ENCODE measurements at regions not wholly inside any gene's neighbourhood (a gene's known extent, or its start where the extent isn't known, plus 50 kb on each side); places are given as distances from the start of the nearest gene placed in this dataset.

GRCh38 chr7:136308230-136308629 is 331.1 kb upstream of the MTPN start:
- DNase-seq (no peak), ATAC-seq (no peak)
- intact Hi-C loops (cut with DNase I, micrococcal nuclease) = no loop called here
- Histone ChIP-seq H3K4me3 (no peak overlapping the region), H3K9me3 (peaks cover 5% of the 10 kb centered on the region), H3K4me1 (ENCODE audit: low read depth) (no peaks in the 10 kb centered on the region), H3K36me3 (ENCODE audit: low read depth) (no peaks in the 10 kb centered on the region)
- no peak for TF ChIP-seq CTCF (IDR thresholded peaks at IDR 0.05)

- H3K36me3 ChIP-seq (ENCODE audit: low read depth) = no peaks in the 10 kb centered on the region
- intact Hi-C loops (cut with DNase I, micrococcal nuclease) = no loop called here
- ATAC-seq = no peak
- H3K9me3 ChIP-seq = peaks cover 1% of the 10 kb centered on the region
- DNase-seq = no peak
- no peaks in the 10 kb centered on the region for H3K4me1 ChIP-seq (ENCODE audit: low read depth)
- no peak overlapping the region for H3K4me3 ChIP-seq
- no peak for TF ChIP-seq CTCF (IDR thresholded peaks at IDR 0.05)
Observed at GRCh38 chr7:136303162-136303561, 326.0 kb upstream of the MTPN start.

- no peak overlapping the region for H3K4me3 ChIP-seq
- DNase-seq (no peak), ATAC-seq (no peak)
- no peaks in the 10 kb centered on the region for H3K36me3 ChIP-seq (ENCODE audit: low read depth)
- no peaks in the 10 kb centered on the region for H3K4me1 ChIP-seq (ENCODE audit: low read depth)
- H3K9me3 ChIP-seq = no peaks in the 10 kb centered on the region
- TF ChIP-seq CTCF (IDR thresholded peaks at IDR 0.05) = no peak
- intact Hi-C loops (cut with DNase I, micrococcal nuclease) = no loop called here
Observed at GRCh38 chr7:136302049-136302448, 324.9 kb upstream of the MTPN start.

- no peak for DNase-seq
- Histone ChIP-seq H3K4me1 (ENCODE audit: low read depth) (no peaks in the 10 kb centered on the region), H3K9me3 (no peaks in the 10 kb centered on the region), H3K4me3 (no peak overlapping the region), H3K36me3 (ENCODE audit: low read depth) (no peaks in the 10 kb centered on the region)
- no peak for ATAC-seq
- no peak for TF ChIP-seq CTCF (IDR thresholded peaks at IDR 0.05)
- intact Hi-C loops (cut with DNase I, micrococcal nuclease) = no loop called here
Observed at GRCh38 chr7:136294977-136295376, 317.8 kb upstream of the MTPN start.

GRCh38 chr7:136293841-136294391 is 316.8 kb upstream of the MTPN start:
- Histone ChIP-seq H3K36me3 (ENCODE audit: low read depth) (no peaks in the 10 kb centered on the region), H3K4me1 (ENCODE audit: low read depth) (no peaks in the 10 kb centered on the region), H3K9me3 (no peaks in the 10 kb centered on the region), H3K4me3 (no peak overlapping the region)
- DNase-seq = no peak
- no peak for TF ChIP-seq CTCF (IDR thresholded peaks at IDR 0.05)
- ATAC-seq = no peak
- intact Hi-C loops (cut with DNase I, micrococcal nuclease) = no loop called here

GRCh38 chr7:136293272-136293671 is 316.1 kb upstream of the MTPN start:
- intact Hi-C loops (cut with DNase I, micrococcal nuclease) = no loop called here
- DNase-seq = no peak
- Histone ChIP-seq H3K4me1 (ENCODE audit: low read depth) (no peaks in the 10 kb centered on the region), H3K4me3 (no peak overlapping the region), H3K36me3 (ENCODE audit: low read depth) (no peaks in the 10 kb centered on the region), H3K9me3 (no peaks in the 10 kb centered on the region)
- no peak for ATAC-seq
- no peak for TF ChIP-seq CTCF (IDR thresholded peaks at IDR 0.05)

Data from mucosa of descending colon (tissue), 3 donors.